ENCODE measurements at regions not wholly inside any gene's neighbourhood (a gene's known extent, or its start where the extent isn't known, plus 50 kb on each side); places are given as distances from the start of the nearest gene placed in this dataset.

GRCh38 chr9:82443312-82443711 lies 454.7 kb downstream of the SPATA31D1 start:
- Mint-ChIP-seq H3K27me3 (ENCODE audit: low read depth) (no peaks in the 10 kb centered on the region), H3K9me3 (peaks cover 13% of the 10 kb centered on the region)
- no peak for TF ChIP-seq CTCF (conservative IDR thresholded peaks at IDR 0.05)

DNA sequence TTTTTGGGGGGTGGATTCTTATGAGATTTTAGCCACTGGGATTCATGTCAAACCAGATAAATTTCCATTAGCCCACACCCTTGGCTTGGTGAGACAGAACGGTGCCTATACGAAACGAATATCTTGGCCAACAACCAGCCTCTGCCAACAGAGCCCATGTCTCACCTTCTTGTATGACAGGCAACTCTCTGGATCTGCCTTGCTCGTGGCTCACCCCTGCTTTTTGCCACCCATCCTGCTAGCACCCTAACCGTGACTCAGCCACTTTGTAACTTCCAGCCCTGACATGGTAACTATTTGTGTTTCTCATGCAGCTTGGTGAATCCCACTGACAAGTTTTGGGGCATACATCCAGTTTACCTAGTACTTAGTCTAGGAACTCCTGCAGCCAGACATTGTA lies 457.0 kb downstream of the SPATA31D1 start:
- no peak for DNase-seq (ENCODE audit: low read depth, low spot score)
- Mint-ChIP-seq H3K27me3 (ENCODE audit: low read depth) (no peaks in the 10 kb centered on the region), H3K4me3 (no peak overlapping the region), H3K36me3 (ENCODE audit: low read depth) (peaks cover 4% of the 10 kb centered on the region), H3K4me1 (no peaks in the 10 kb centered on the region), H3K9me3 (peaks cover 8% of the 10 kb centered on the region), H3K27ac (ENCODE audit: unreplicated experiment) (no peak overlapping the region)
- no peak for TF ChIP-seq CTCF (conservative IDR thresholded peaks at IDR 0.05)

More at GRCh38 chr9:82443312-82443711, 454.7 kb downstream of the SPATA31D1 start:
- DNase-seq (ENCODE audit: low read depth, low spot score) = no peak
- H3K4me1 Mint-ChIP-seq = no peaks in the 10 kb centered on the region
- H3K4me3 Mint-ChIP-seq = no peak overlapping the region
- peaks cover 4% of the 10 kb centered on the region for H3K36me3 Mint-ChIP-seq (ENCODE audit: low read depth)
- H3K27ac Mint-ChIP-seq (ENCODE audit: unreplicated experiment) = no peak overlapping the region

- H3K4me3 Mint-ChIP-seq = no peak overlapping the region
- DNase-seq (ENCODE audit: low read depth, low spot score) = no peak
- peaks cover 9% of the 10 kb centered on the region for H3K36me3 Mint-ChIP-seq (ENCODE audit: low read depth)
- no peaks in the 10 kb centered on the region for H3K4me1 Mint-ChIP-seq
- TF ChIP-seq CTCF (conservative IDR thresholded peaks at IDR 0.05) = no peak
- H3K9me3 Mint-ChIP-seq = peaks cover 20% of the 10 kb centered on the region
- H3K27me3 Mint-ChIP-seq (ENCODE audit: low read depth) = no peaks in the 10 kb centered on the region
- no peak overlapping the region for H3K27ac Mint-ChIP-seq (ENCODE audit: unreplicated experiment)
Observed at GRCh38 chr9:82447343-82447742, 458.8 kb downstream of the SPATA31D1 start.

DNA sequence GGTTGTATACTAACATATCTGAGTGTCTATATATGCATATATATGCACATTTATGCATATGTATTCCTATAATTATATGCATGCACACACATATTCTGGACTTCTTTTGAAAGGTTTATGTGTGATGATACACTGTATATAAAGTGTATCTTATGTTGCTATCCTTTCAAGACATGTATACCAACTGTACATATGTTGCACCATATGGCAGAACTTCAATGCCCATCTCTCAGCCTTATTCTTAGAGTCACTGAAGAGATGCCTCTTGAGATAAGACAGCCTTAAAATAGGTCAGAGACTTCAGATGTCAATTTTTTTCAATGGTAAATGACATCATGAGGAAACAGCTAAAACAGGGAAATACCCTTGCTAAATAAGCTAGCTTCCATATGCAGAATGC lies 461.4 kb downstream of the SPATA31D1 start:
- Mint-ChIP-seq H3K4me1 (peaks cover 2% of the 10 kb centered on the region), H3K27ac (ENCODE audit: unreplicated experiment) (no peak overlapping the region), H3K4me3 (no peak overlapping the region), H3K9me3 (peaks cover 22% of the 10 kb centered on the region), H3K36me3 (ENCODE audit: low read depth) (peaks cover 9% of the 10 kb centered on the region), H3K27me3 (ENCODE audit: low read depth) (no peaks in the 10 kb centered on the region)
- no peak for DNase-seq (ENCODE audit: low read depth, low spot score)
- no peak for TF ChIP-seq CTCF (conservative IDR thresholded peaks at IDR 0.05)

GRCh38 chr9:82454509-82455190 lies 466.1 kb downstream of the SPATA31D1 start:
- peaks cover 5% of the 10 kb centered on the region for H3K4me1 Mint-ChIP-seq
- H3K9me3 Mint-ChIP-seq = peaks cover 14% of the 10 kb centered on the region
- no peak for TF ChIP-seq CTCF (conservative IDR thresholded peaks at IDR 0.05)
- no peaks in the 10 kb centered on the region for H3K27me3 Mint-ChIP-seq (ENCODE audit: low read depth)
- DNase-seq (ENCODE audit: low read depth, low spot score) = no peak
- no peak overlapping the region for H3K4me3 Mint-ChIP-seq
- no peak overlapping the region for H3K27ac Mint-ChIP-seq (ENCODE audit: unreplicated experiment)
- H3K36me3 Mint-ChIP-seq (ENCODE audit: low read depth) = peaks cover 5% of the 10 kb centered on the region

All from neural crest cell (in vitro differentiated cells).